Lower lobe of right lung (tissue), 2 donors: ENCODE measurements at regions not wholly inside any gene's neighbourhood (a gene's known extent, or its start where the extent isn't known, plus 50 kb on each side); places are given as distances from the start of the nearest gene placed in this dataset.

Source experiments
- ATAC-seq, 2 donors: fragments of 200-7000 bp; cut with Tn5 transposase; one replicate each; pipeline ENCODE4 v1.9.1; 2020 to 2022; ENCODE audit warnings: mild to moderate bottlenecking in 2 of 2, moderate library complexity in 2 of 2
- DNase-seq: peaks from one replicate; pipeline ENCODE4 v3.0.0-alpha.2; 2020
- H3K27ac ChIP-seq: fragments of 200-600 bp; one replicate; pipeline ENCODE4 v1.8.0; 2022
- H3K27me3 ChIP-seq: fragments of 200-600 bp; one replicate; pipeline ENCODE4 v1.8.0; 2022; ENCODE audit warnings: low read depth
- H3K36me3 ChIP-seq: fragments of 200-600 bp; one replicate; pipeline ENCODE4 v1.8.0; 2022; ENCODE audit warnings: mild to moderate bottlenecking
- H3K4me1 ChIP-seq: fragments of 200-600 bp; one replicate; pipeline ENCODE4 v1.8.0; 2022
- H3K4me3 ChIP-seq: fragments of 200-600 bp; one replicate; pipeline ENCODE4 v1.8.0; 2022; ENCODE audit warnings: mild to moderate bottlenecking
- H3K9me3 ChIP-seq: fragments of 200-600 bp; one replicate; pipeline ENCODE4 v1.8.0; 2022
- CTCF ChIP-seq: fragments of 200-600 bp; IDR thresholded peaks from one replicate; pipeline ENCODE4 v1.8.0; 2022; ENCODE audit warnings: antibody characterized with exemption, mild to moderate bottlenecking
- intact Hi-C: fragments of 100-400 bp; cut with DNase I; formaldehyde crosslinking; loops from one replicate; pipeline ENCODE4 v1.11.0; 2022
- donor health status: DM: no; HTN: yes; CAD: no; lungs with severe emphysema.

- no peaks in the 10 kb centered on the region for H3K9me3 ChIP-seq
- no peak for ATAC-seq
- no peaks in the 10 kb centered on the region for H3K27me3 ChIP-seq
- H3K36me3 ChIP-seq, result no peaks in the 10 kb centered on the region
- no peak overlapping the region for H3K27ac ChIP-seq
- TF ChIP-seq CTCF, result no peak
- no peak overlapping the region for H3K4me3 ChIP-seq
- no peaks in the 10 kb centered on the region for H3K4me1 ChIP-seq
- intact Hi-C loops, result no loop called here
- DNase-seq, result no peak
Observed at GRCh38 chr4:138028923-138029322, 213.2 kb downstream of the SLC7A11 start.

GRCh38 chr4:138021139-138021830 is 220.9 kb downstream of the SLC7A11 start:
- ATAC-seq (no peak), DNase-seq (no peak)
- intact Hi-C loops, result no loop called here
- H3K4me3 ChIP-seq, result no peak overlapping the region
- H3K4me1 ChIP-seq, result no peaks in the 10 kb centered on the region
- no peak overlapping the region for H3K27ac ChIP-seq
- no peaks in the 10 kb centered on the region for H3K27me3 ChIP-seq
- no peaks in the 10 kb centered on the region for H3K36me3 ChIP-seq
- no peaks in the 10 kb centered on the region for H3K9me3 ChIP-seq
- no peak for TF ChIP-seq CTCF

- intact Hi-C loops, result no loop called here
- H3K27ac ChIP-seq, result no peak overlapping the region
- TF ChIP-seq CTCF, result no peak
Observed at GRCh38 chr4:138014590-138015288, 227.4 kb downstream of the SLC7A11 start.

GRCh38 chr4:138013625-138014024 is 228.5 kb downstream of the SLC7A11 start:
- intact Hi-C loops, result no loop called here
- no peak overlapping the region for H3K27ac ChIP-seq
- no peak overlapping the region for H3K4me3 ChIP-seq
- no peak for TF ChIP-seq CTCF
- no peaks in the 10 kb centered on the region for H3K9me3 ChIP-seq
- H3K4me1 ChIP-seq, result no peaks in the 10 kb centered on the region
- H3K27me3 ChIP-seq, result no peaks in the 10 kb centered on the region
- DNase-seq (no peak), ATAC-seq (no peak)
- no peaks in the 10 kb centered on the region for H3K36me3 ChIP-seq

More at GRCh38 chr4:138014590-138015288, 227.4 kb downstream of the SLC7A11 start:
- DNase-seq, result no peak
- Histone ChIP-seq H3K36me3 (no peaks in the 10 kb centered on the region), H3K4me3 (no peak overlapping the region), H3K9me3 (no peaks in the 10 kb centered on the region), H3K27me3 (no peaks in the 10 kb centered on the region), H3K4me1 (no peaks in the 10 kb centered on the region)
- ATAC-seq, result no peak

GRCh38 chr4:138010639-138011038 is 231.5 kb downstream of the SLC7A11 start:
- DNase-seq (no peak), ATAC-seq (no peak)
- Histone ChIP-seq H3K9me3 (no peaks in the 10 kb centered on the region), H3K27me3 (no peaks in the 10 kb centered on the region), H3K4me3 (no peak overlapping the region), H3K27ac (no peak overlapping the region), H3K36me3 (no peaks in the 10 kb centered on the region), H3K4me1 (no peaks in the 10 kb centered on the region)
- TF ChIP-seq CTCF, result no peak
- intact Hi-C loops, result no loop called here
